SK-N-SH treated with all-trans-retinoic acid at 6 μM for 48 hours (cell line): ENCODE measurements at regions not wholly inside any gene's neighbourhood (a gene's known extent, or its start where the extent isn't known, plus 50 kb on each side); places are given as distances from the start of the nearest gene placed in this dataset.

Experiments
- ATAC-seq: fragments of 200-7000 bp; cut with Tn5 transposase; 3 replicates; pipeline ENCODE4 v1.9.1; 2020; ENCODE audit warnings: mild to moderate bottlenecking, moderate library complexity
- ARNTL ChIP-seq: fragments of 450-650 bp; formaldehyde crosslinking; IDR thresholded peaks from 2 replicates; pipeline ENCODE4 v1.5.0; 2020; ENCODE audit warnings: low read depth, mild to moderate bottlenecking, moderate library complexity, borderline replicate concordance
- BACH2 ChIP-seq: fragments of 250-450 bp; sonication (Bioruptor Pico); IDR thresholded peaks from 2 replicates; pipeline ENCODE4 v1.9.0; 2021; ENCODE audit warnings: mild to moderate bottlenecking, borderline replicate concordance
- CREB5 ChIP-seq: fragments of 250-450 bp; sonication (Bioruptor Pico); IDR thresholded peaks from 2 replicates; pipeline ENCODE4 v1.5.1; 2020; ENCODE audit warnings: low read depth, mild to moderate bottlenecking, moderate library complexity
- CSDC2 ChIP-seq: fragments of 250-450 bp; sonication (Bioruptor Pico); IDR thresholded peaks from 2 replicates; pipeline ENCODE4 v1.5.0; 2020; ENCODE audit warnings: mild to moderate bottlenecking, moderate library complexity
- CSRNP3 ChIP-seq: fragments of 250-450 bp; sonication (Bioruptor Pico); IDR thresholded peaks from 2 replicates; pipeline ENCODE4 v1.5.1; 2021; ENCODE audit warnings: mild to moderate bottlenecking, moderate library complexity
- GLIS3 ChIP-seq: fragments of 250-450 bp; sonication (Bioruptor Pico); IDR thresholded peaks from 2 replicates; pipeline ENCODE4 v1.5.0; 2020; ENCODE audit warnings: mild to moderate bottlenecking, moderate library complexity
- ISL1 ChIP-seq: fragments of 250-450 bp; sonication (Bioruptor Pico); IDR thresholded peaks from 2 replicates; pipeline ENCODE4 v2.1.2; 2022; ENCODE audit warnings: mild to moderate bottlenecking, moderate library complexity
- PATZ1 ChIP-seq: fragments of 250-450 bp; sonication (Bioruptor Pico); IDR thresholded peaks from 2 replicates; pipeline ENCODE4 v1.8.0; 2020; ENCODE audit warnings: mild to moderate bottlenecking, moderate library complexity, borderline replicate concordance
- POU6F1 ChIP-seq: fragments of 250-450 bp; sonication (Bioruptor Pico); IDR thresholded peaks from 2 replicates; pipeline ENCODE4 v1.8.0; 2021; ENCODE audit warnings: low read depth, mild to moderate bottlenecking, moderate library complexity, borderline replicate concordance
- PPARA ChIP-seq: fragments of 250-450 bp; sonication (Bioruptor Pico); IDR thresholded peaks from 2 replicates; pipeline ENCODE4 v1.5.0; 2020; ENCODE audit warnings: mild to moderate bottlenecking, borderline replicate concordance
- SNAI2 ChIP-seq: fragments of 250-450 bp; sonication (Bioruptor Pico); IDR thresholded peaks from 2 replicates; pipeline ENCODE4 v1.5.0; 2020; ENCODE audit warnings: mild to moderate bottlenecking, moderate library complexity
- TCF4 ChIP-seq: fragments of 250-450 bp; sonication (Bioruptor Pico); IDR thresholded peaks from 2 replicates; pipeline ENCODE4 v1.8.0; 2021; ENCODE audit warnings: mild to moderate bottlenecking, moderate library complexity, borderline replicate concordance
- TOX ChIP-seq: fragments of 250-450 bp; sonication (Bioruptor Pico); IDR thresholded peaks from 2 replicates; pipeline ENCODE4 v1.8.0; 2021; ENCODE audit warnings: mild to moderate bottlenecking, moderate library complexity, borderline replicate concordance
- TSHZ2 ChIP-seq: fragments of 250-450 bp; sonication (Bioruptor Pico); IDR thresholded peaks from 2 replicates; pipeline ENCODE4 v1.5.0; 2020; ENCODE audit warnings: mild to moderate bottlenecking, moderate library complexity
- ZC3H10 ChIP-seq: fragments of 250-450 bp; sonication (Bioruptor Pico); IDR thresholded peaks from 2 replicates; pipeline ENCODE4 v1.5.1; 2021; ENCODE audit warnings: mild to moderate bottlenecking, moderate library complexity
- ZFP3 ChIP-seq: fragments of 250-450 bp; sonication (Bioruptor Pico); IDR thresholded peaks from 2 replicates; pipeline ENCODE4 v1.5.0; 2020; ENCODE audit warnings: mild to moderate bottlenecking, moderate library complexity
- ZFP30 ChIP-seq: fragments of 450-650 bp; formaldehyde crosslinking; IDR thresholded peaks from 2 replicates; pipeline ENCODE4 v1.5.0; 2022; ENCODE audit warnings: mild to moderate bottlenecking, moderate library complexity
- ZNF565 ChIP-seq: fragments of 450-650 bp; formaldehyde crosslinking; conservative IDR thresholded peaks from 2 replicates; pipeline ENCODE4 v1.5.0; 2020; ENCODE audit warnings: low read depth, mild to moderate bottlenecking, moderate library complexity
- ZNF8 ChIP-seq: fragments of 450-650 bp; formaldehyde crosslinking; IDR thresholded peaks from 2 replicates; pipeline ENCODE4 v1.5.0; 2020; ENCODE audit warnings: mild to moderate bottlenecking, moderate library complexity

- no peak for TF ChIP-seq CREB5
- no peak for TF ChIP-seq POU6F1
- no peak for TF ChIP-seq ZFP30
- TF ChIP-seq ZNF8 (CRISPR knock-in tag), result no peak
- no peak for TF ChIP-seq CSDC2 (CRISPR knock-in tag)
- no peak for TF ChIP-seq ZNF565 (CRISPR knock-in tag)
- no peak for TF ChIP-seq BACH2
- no peak for TF ChIP-seq GLIS3 (CRISPR knock-in tag)
These were observed 142.7 kb upstream of the SLC35B3 start (continued) for GRCh38 chr6:8578006-8578405.

GRCh38 chr6:8574749-8575468 is 139.6 kb upstream of the SLC35B3 start:
- no peak for ATAC-seq
- TF ChIP-seq ZNF565 (CRISPR knock-in tag) (no peak), TCF4 (CRISPR knock-in tag) (no peak), TOX (CRISPR knock-in tag) (no peak), ZNF8 (CRISPR knock-in tag) (no peak), CSDC2 (CRISPR knock-in tag) (no peak), POU6F1 (no peak), SNAI2 (CRISPR knock-in tag) (no peak), ZFP3 (no peak), ARNTL (CRISPR knock-in tag) (no peak), PATZ1 (CRISPR knock-in tag) (no peak), ISL1 (CRISPR knock-in tag) (no peak), TSHZ2 (CRISPR knock-in tag) (no peak), ZC3H10 (CRISPR knock-in tag) (no peak)

- no peak for ATAC-seq
- TF ChIP-seq CSRNP3 (no peak), PPARA (CRISPR knock-in tag) (no peak), ISL1 (CRISPR knock-in tag) (no peak), POU6F1 (no peak), ARNTL (CRISPR knock-in tag) (no peak), BACH2 (no peak), TSHZ2 (CRISPR knock-in tag) (no peak), ZFP3 (no peak), ZNF8 (CRISPR knock-in tag) (no peak)
These were observed 139.0 kb upstream of the SLC35B3 start for GRCh38 chr6:8574311-8574710.
